Ishikawa (cell line): ENCODE measurements at regions not wholly inside any gene's neighbourhood (a gene's known extent, or its start where the extent isn't known, plus 50 kb on each side); places are given as distances from the start of the nearest gene placed in this dataset.

Experiments
- CEBPB ChIP-seq: IDR thresholded peaks from 2 replicates; pipeline ENCODE4 v1.6.1; 2012
- CREB1 ChIP-seq: IDR thresholded peaks from 2 replicates; pipeline ENCODE4 v1.6.1; 2012; ENCODE audit warnings: low read depth
- EGR1 ChIP-seq: IDR thresholded peaks from 2 replicates; pipeline ENCODE4 v1.6.1; 2012
- EP300 ChIP-seq: IDR thresholded peaks from 2 replicates; pipeline ENCODE4 v1.6.1; 2012; ENCODE audit warnings: borderline replicate concordance
- FOXM1 ChIP-seq: IDR thresholded peaks from 2 replicates; pipeline ENCODE4 v1.6.1; 2012; ENCODE audit warnings: low read depth, borderline replicate concordance
- MAX ChIP-seq: IDR thresholded peaks from 2 replicates; pipeline ENCODE4 v1.6.1; 2012
- NFIC ChIP-seq: IDR thresholded peaks from 2 replicates; pipeline ENCODE4 v1.6.1; 2012
- RAD21 ChIP-seq: IDR thresholded peaks from 2 replicates; pipeline ENCODE4 v1.6.1; 2012; ENCODE audit warnings: low read depth
- REST ChIP-seq: IDR thresholded peaks from 2 replicates; pipeline ENCODE4 v1.6.1; 2012; ENCODE audit warnings: low read depth, mild to moderate bottlenecking
- TAF1 ChIP-seq: IDR thresholded peaks from 2 replicates; pipeline ENCODE4 v1.6.1; 2012; ENCODE audit warnings: low read depth, mild to moderate bottlenecking
- TCF12 ChIP-seq: IDR thresholded peaks from 2 replicates; pipeline ENCODE4 v1.6.1; 2012; ENCODE audit warnings: low read depth
- TEAD4 ChIP-seq: IDR thresholded peaks from 2 replicates; pipeline ENCODE4 v1.6.1; 2012
- USF1 ChIP-seq: IDR thresholded peaks from 2 replicates; pipeline ENCODE4 v1.6.1; 2012
- YY1 ChIP-seq: IDR thresholded peaks from 2 replicates; pipeline ENCODE4 v1.6.1; 2012; ENCODE audit warnings: low read depth
- ZBTB7A ChIP-seq: IDR thresholded peaks from 2 replicates; pipeline ENCODE4 v1.6.1; 2012; ENCODE audit warnings: low read depth

GRCh38 chr6:221531-222349 is 70.5 kb upstream of the DUSP22 start:
- TF ChIP-seq REST (no peak), MAX (no peak), YY1 (no peak), RAD21 (no peak), EP300 (no peak), USF1 (no peak), NFIC (no peak), EGR1 (no peak), CREB1 (no peak), TAF1 (no peak), TEAD4 (no peak), ZBTB7A (no peak), FOXM1 (no peak), TCF12 (no peak), CEBPB (no peak)

GRCh38 chr6:222468-222867 is 69.8 kb upstream of the DUSP22 start:
- TF ChIP-seq USF1 (no peak), TEAD4 (no peak)

GRCh38 chr6:223136-223535 is 69.2 kb upstream of the DUSP22 start:
- TF ChIP-seq FOXM1 (no peak), USF1 (no peak), CEBPB (no peak), CREB1 (no peak), REST (no peak), NFIC (no peak), MAX (no peak), EGR1 (no peak)

GRCh38 chr6:223763-224162 is 68.5 kb upstream of the DUSP22 start:
- TF ChIP-seq RAD21 (no peak), YY1 (no peak), USF1 (no peak), REST (no peak), NFIC (no peak), FOXM1 (no peak), MAX (no peak), TAF1 (no peak), TEAD4 (no peak)
